ENCODE measurements at regions not wholly inside any gene's neighbourhood (a gene's known extent, or its start where the extent isn't known, plus 50 kb on each side); places are given as distances from the start of the nearest gene placed in this dataset.

DNA sequence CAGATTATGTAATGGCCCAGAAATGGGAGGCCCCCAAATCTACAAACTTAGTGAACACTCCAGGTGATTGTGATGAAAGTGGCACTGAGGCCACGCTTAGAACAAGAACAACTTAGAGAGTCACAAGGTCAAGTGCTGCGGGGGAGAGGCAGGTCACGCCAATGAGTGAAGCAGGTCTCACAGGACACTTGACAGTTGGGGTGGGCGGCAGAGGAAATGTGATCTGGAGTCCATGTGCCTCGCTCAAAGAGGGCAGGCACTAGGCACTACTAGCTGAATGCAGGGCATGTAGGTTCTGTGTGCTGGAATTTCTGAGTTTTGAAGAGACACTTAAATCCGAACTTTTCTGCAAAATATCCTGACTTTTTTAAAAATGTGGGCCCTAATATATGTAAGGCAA is 193.2 kb upstream of the RORB start:
- TF ChIP-seq, protein P1, sequence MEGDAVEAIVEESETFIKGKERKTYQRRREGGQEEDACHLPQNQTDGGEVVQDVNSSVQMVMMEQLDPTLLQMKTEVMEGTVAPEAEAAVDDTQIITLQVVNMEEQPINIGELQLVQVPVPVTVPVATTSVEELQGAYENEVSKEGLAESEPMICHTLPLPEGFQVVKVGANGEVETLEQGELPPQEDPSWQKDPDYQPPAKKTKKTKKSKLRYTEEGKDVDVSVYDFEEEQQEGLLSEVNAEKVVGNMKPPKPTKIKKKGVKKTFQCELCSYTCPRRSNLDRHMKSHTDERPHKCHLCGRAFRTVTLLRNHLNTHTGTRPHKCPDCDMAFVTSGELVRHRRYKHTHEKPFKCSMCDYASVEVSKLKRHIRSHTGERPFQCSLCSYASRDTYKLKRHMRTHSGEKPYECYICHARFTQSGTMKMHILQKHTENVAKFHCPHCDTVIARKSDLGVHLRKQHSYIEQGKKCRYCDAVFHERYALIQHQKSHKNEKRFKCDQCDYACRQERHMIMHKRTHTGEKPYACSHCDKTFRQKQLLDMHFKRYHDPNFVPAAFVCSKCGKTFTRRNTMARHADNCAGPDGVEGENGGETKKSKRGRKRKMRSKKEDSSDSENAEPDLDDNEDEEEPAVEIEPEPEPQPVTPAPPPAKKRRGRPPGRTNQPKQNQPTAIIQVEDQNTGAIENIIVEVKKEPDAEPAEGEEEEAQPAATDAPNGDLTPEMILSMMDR (conservative IDR thresholded peaks at IDR 0.05; ENCODE audit: low read length): no peak
- TF ChIP-seq EZH2phosphoT487 (IDR thresholded peaks at IDR 0.05; ENCODE audit: borderline replicate concordance): no peak

Data from Loucy (cell line).